GM21717 (cell line): ENCODE measurements at regions not wholly inside any gene's neighbourhood (a gene's known extent, or its start where the extent isn't known, plus 50 kb on each side); places are given as distances from the start of the nearest gene placed in this dataset.
"Not testable (repeated sequence)": the region's sequence is repeated elsewhere in the genome, so short reads cannot be mapped to it uniquely, and the experiment has no call there.

Experiments
- ATAC-seq: cut with Tn5 transposase; IDR thresholded peaks from one replicate; pipeline ENCODE4 v1.9.1; 2021; ENCODE audit warnings: mild to moderate bottlenecking, moderate library complexity; ENCODE audit not compliant: unreplicated experiment

GRCh38 chr6:166253778-166254204 is 54.4 kb downstream of the PRR18 start:
- no peak for ATAC-seq

DNA sequence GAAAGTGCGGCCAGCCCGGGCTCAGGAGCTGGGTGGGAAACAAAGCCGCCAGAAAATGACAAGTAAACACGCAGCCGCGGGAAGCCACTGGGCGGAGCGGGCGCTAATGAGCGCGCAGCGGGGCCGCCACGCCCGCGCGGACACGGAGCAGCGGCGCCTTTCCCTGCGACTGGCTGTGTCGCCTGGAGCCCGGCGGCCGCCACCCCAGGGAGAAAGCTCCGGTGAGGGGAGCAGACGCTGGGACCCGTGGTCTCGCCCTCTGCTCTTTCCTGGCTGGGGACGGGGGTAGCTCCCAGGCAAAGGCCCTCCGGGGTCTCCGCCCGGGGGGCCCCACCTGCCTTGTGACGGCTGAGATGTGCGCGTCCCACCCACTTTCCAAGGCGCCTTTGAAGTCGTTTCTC is 54.9 kb downstream of the PRR18 start:
- ATAC-seq, result no peak

DNA sequence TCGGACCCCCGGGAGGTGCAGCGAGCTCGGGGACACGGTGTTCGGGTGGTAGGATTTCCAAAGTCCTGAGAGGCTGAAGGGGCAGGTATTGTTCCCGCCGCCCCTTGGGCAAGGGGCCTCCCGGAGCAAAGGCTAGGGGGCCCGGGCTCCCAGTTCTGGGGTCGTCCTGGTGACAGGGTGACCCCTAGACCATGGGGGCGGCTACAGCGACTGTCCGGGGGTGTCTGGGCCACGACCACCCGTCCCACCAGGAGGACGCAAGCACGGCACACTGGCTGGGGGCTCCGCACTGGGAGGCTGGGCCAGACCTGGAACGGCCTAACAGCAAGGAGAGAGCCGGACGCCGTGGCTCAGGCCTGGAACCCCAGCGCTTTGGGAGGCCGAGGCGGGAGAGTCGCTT is 55.6 kb downstream of the PRR18 start:
- no peak for ATAC-seq

DNA sequence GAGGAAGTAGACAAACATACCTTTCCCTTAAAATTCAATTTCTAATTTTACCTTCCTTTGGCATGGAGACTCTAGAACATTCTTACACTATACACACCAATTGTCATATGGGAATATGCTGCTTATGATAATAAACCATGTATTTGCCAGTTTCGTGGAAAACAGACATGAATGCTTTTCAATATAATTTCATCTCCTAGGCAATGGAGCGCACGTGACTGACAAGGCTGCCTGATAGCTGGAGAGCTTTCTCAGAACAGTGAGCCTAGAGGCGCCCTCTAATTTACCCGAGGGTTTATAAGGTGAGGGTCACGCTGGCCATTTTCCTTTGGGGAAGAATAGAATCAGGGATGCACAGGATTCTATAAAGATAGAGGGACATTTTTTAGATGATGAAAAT is 56.5 kb downstream of the PRR18 start:
- ATAC-seq, result no peak

GRCh38 chr6:166251211-166251610 is 57.0 kb downstream of the PRR18 start:
- no peak for ATAC-seq

DNA sequence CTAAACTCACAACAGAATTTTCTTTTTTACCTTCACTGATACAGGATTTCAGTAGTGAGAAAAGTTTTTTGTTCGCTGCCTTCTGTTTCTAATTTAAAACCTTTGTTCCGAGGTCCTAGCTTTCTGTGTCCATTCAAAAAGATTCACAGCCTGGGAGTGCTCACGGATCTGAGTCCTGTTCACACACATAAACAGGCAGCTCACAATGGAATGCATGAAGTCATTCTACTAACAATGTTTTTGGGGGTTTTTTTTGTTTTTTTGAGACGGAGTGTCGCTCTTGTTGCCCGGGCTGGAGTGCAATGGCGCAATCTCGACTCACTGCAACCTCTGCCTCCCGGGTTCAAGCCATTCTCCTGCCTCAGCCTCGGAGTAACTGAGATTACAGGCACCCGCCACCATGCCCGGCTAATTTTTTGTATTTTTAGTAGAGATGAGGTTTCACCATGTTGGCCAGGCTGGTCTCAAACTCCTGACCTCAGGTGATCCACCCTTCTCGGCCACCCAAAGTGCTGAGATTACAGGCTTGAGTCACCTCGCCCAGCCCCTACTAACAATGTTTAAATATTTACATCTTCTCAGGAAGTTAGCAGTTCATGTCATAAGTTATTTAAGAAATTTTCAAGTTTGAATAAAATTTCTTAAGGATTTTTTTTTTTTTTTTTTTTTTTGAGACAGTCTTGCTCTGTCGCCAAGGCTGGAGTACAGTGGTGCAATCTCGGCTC is 59.0 kb downstream of the PRR18 start:
- not testable (repeated sequence) for ATAC-seq

- no peak for ATAC-seq
These were observed 63.0 kb downstream of the PRR18 start for GRCh38 chr6:166245148-166245547.

DNA sequence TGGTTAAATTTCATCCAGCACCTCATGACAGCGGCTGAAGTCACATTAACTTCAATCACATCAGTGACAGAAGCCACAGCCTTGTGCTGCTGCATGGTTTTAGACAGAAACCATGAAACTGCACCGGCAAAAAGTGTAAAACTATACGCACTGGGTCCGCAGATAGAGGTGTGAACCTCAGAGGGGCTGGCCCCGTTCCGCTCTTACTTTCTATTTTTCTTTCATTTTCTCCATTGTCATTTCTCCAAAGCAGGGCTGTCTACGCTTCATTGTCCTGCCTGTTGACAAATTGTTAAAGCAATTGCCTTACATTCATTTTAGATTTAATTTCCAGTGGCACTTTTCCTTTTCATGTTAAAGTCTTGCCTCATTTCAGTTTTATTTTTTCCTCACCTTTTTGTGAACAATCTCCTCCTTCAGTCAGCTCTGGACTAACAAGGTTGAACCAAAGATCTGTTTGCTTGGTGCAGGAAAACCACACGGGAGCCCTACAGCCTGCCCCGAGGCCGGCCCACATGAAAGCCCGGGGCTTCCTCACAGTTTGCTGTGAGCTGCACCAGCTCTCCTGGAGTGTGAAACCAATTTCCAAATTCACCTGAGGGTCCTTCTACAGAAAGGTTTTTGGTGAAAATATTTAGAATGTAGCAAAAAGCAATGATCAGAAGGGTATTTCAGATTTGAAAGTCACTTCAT is 63.7 kb downstream of the PRR18 start:
- peak; percentile 96 for ATAC-seq

DNA sequence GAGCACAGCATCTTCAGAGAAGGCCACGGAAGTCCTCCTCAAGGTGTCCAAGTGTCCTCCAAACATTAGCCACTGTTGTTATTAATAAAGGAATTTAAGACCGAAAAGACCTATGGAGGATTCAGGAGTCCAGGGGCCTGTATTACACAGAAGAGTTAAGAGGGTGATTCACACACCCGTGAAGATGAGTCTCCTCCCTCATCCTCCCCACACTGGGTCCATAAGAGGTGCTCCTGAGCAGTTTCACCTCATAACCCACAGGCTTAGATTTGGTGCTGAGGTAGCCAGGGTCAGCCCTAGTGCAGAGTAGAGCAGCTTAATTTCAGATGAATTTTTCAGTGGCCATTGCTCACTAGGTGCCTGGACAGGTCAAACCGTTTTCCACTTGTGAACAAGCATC is 65.3 kb downstream of the PRR18 start:
- ATAC-seq, result no peak

- ATAC-seq, result no peak
These were observed 66.2 kb downstream of the PRR18 start for GRCh38 chr6:166241974-166242373.

DNA sequence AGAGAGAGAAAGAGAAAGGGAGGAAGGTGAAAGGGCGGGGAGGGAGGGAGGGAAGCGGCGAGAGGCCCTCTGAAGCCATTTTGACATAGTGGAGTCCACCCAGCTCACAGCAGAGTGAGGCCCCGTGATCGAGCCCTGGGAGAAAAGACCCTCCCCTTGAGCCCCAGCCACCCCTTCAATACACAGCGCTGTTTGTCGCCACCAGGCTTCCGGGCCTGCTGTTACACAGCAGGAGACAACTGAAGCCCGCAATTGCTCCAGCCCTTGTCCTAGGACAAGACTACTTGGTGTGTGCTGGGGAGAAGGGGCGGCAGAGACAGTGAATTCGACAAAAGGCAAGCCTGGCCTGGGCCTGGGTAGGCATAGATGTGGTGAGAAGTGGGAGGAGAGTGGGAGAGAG is 67.3 kb downstream of the PRR18 start:
- no peak for ATAC-seq

GRCh38 chr6:166237617-166238016 is 70.0 kb upstream of the TBXT start:
- ATAC-seq, result no peak

GRCh38 chr6:166236596-166236995 is 68.9 kb upstream of the TBXT start:
- no peak for ATAC-seq

- ATAC-seq, result no peak
These were observed 68.1 kb upstream of the TBXT start for GRCh38 chr6:166235666-166236292.

DNA sequence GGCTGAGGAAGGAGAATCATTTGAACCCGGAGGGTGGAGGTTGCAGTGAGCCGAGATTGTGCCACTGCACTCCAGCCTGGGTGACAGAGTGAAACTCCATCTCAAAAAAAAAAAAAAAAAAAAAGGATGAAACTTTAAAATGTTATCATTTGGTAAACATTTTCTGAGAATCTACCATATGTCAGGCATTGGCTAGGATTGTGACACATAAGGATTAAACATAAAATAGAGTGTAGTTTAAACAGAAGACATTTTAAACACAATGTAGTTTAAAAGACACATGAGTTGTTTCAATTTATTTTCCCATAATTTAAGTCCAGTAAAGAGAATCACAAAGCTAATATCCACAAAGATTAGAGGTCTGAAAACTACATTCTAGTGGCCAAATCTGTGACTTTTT is 63.5 kb upstream of the TBXT start:
- not testable (repeated sequence) for ATAC-seq

GRCh38 chr6:166228839-166229528 is 61.3 kb upstream of the TBXT start:
- ATAC-seq, result no peak

GRCh38 chr6:166228425-166228824 is 60.8 kb upstream of the TBXT start:
- ATAC-seq, result no peak

DNA sequence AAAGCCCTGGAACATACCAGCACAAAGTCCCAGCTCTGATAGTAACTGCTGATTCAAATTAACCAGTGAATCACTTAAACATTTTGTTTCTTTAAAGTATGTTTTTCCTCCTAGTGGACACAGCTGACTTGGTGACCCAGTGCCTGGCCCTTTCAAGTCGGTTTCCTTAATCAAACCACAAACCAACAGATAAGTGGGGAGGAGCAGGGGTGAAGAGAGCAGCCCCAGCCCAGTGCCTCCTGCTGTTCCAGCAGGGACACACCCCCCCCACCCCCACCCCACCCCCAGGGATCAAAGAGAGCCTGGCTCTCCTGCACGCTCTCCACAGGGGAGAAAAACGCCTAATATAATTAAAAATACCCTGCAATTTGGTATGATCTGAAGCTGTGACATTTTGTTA is 55.4 kb upstream of the TBXT start:
- ATAC-seq, result no peak

- no peak for ATAC-seq
These were observed 55.0 kb upstream of the TBXT start for GRCh38 chr6:166222631-166223030.

DNA sequence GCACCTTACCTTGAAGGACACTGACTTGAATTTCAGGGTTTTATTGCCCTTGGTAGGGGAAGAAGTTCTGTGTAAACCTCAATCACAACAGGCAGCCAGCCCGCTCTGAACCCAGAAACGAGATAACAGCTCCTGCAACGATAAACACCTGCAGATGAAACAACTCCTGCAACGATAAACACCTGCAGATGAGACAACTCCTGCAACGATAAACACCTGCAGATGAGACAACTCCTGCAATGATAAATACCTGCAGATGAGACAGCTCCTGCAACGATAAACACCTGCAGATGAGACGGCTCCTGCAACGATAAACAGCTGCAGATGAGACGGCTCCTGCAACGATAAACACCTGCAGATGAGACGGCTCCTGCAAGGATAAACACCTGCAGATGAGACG is 54.0 kb upstream of the TBXT start:
- no peak for ATAC-seq

DNA sequence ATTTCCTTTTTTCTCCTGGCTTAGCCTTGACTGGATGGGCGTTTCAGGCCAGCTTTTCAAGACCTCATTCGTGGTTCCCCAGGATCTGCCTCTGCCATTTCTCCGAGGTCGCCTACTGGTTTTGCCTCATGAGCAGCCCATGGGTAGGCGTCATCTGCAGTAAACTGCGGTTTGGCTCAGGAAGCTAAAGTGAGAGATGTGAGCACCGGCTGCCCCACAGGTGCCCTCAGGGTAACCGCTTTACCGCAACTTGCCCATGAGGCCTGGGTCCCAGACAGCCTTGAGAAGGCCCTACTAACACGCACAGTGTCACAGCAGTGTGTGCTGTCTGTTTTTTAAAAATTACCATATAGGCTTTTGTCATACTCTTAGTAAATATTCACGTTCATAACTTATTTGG is 53.4 kb upstream of the TBXT start:
- no peak for ATAC-seq
